GM23338 (cell line): ENCODE measurements at regions not wholly inside any gene's neighbourhood (a gene's known extent, or its start where the extent isn't known, plus 50 kb on each side); places are given as distances from the start of the nearest gene placed in this dataset.

Experiments
- ATAC-seq: fragments of 200-7000 bp; cut with Tn5 transposase; 3 replicates; pipeline ENCODE4 v1.9.1; 2020
- DNase-seq: peaks from one replicate; pipeline ENCODE4 v3.0.0-alpha.2; 2015; ENCODE audit warnings: low spot score
- H2AFZ ChIP-seq: fragments of 200-600 bp; sonication (generic); 2 replicates; pipeline ENCODE4 v1.8.0; 2016; ENCODE audit warnings: antibody characterized with exemption, mild to moderate bottlenecking, moderate library complexity
- H3F3A ChIP-seq: fragments of 200-600 bp; sonication (generic); replicated peaks from 2 replicates; pipeline ENCODE4 v1.8.0; 2017; ENCODE audit warnings: antibody characterized with exemption, mixed run types, low read depth
- H3K27ac ChIP-seq: fragments of 200-600 bp; sonication (generic); 2 replicates; pipeline ENCODE4 v1.6.1; 2016; ENCODE audit warnings: low read depth
- H3K27me3 ChIP-seq: fragments of 200-600 bp; sonication (generic); 2 replicates; pipeline ENCODE4 v1.8.0; 2016; ENCODE audit warnings: mild to moderate bottlenecking, mixed run types, moderate library complexity; ENCODE audit not compliant: insufficient read depth
- H3K36me3 ChIP-seq: fragments of 200-600 bp; sonication (generic); 2 replicates; pipeline ENCODE4 v1.8.0; 2016; ENCODE audit warnings: mild to moderate bottlenecking; ENCODE audit not compliant: insufficient read depth
- H3K4me1 ChIP-seq: fragments of 200-600 bp; sonication (generic); 2 replicates; pipeline ENCODE4 v1.8.0; 2016; ENCODE audit warnings: mild to moderate bottlenecking, moderate library complexity; ENCODE audit not compliant: insufficient read depth
- H3K4me2 ChIP-seq: fragments of 200-600 bp; sonication (generic); 2 replicates; pipeline ENCODE4 v1.7.1; 2017; ENCODE audit warnings: mixed run types
- H3K4me3 ChIP-seq: fragments of 200-600 bp; sonication (generic); 2 replicates; pipeline ENCODE4 v1.6.1; 2016; ENCODE audit warnings: mixed run types
- H3K79me2 ChIP-seq: fragments of 200-600 bp; sonication (generic); replicated peaks from 2 replicates; pipeline ENCODE4 v1.8.0; 2017; ENCODE audit warnings: mild to moderate bottlenecking; ENCODE audit not compliant: insufficient read depth
- H3K9me2 ChIP-seq: fragments of 200-600 bp; sonication (generic); 2 replicates; pipeline ENCODE4 v1.8.0; 2017; ENCODE audit not compliant: insufficient read depth
- H4K20me1 ChIP-seq: fragments of 200-600 bp; sonication (generic); replicated peaks from 2 replicates; pipeline ENCODE4 v1.8.0; 2017; ENCODE audit warnings: mild to moderate bottlenecking; ENCODE audit not compliant: insufficient read depth
- H3K27ac Mint-ChIP-seq: 2 replicates; pipeline ENCODE4 v1.8.0; 2020; ENCODE audit warnings: inconsistent platforms, mild to moderate bottlenecking, moderate library complexity, mixed read lengths
- H3K27me3 Mint-ChIP-seq: 3 replicates; pipeline ENCODE4 v1.8.0; 2022; ENCODE audit warnings: low read depth, mild to moderate bottlenecking, moderate library complexity, mixed read lengths, inconsistent platforms; ENCODE audit not compliant: insufficient read depth, poor library complexity
- H3K36me3 Mint-ChIP-seq: 3 replicates; pipeline ENCODE4 v1.8.0; 2021; ENCODE audit warnings: low read depth, mild to moderate bottlenecking, inconsistent platforms, moderate library complexity, mixed read lengths
- H3K4me1 Mint-ChIP-seq: 3 replicates; pipeline ENCODE4 v1.8.0; 2020; ENCODE audit warnings: mild to moderate bottlenecking, inconsistent platforms, mixed read lengths
- H3K4me3 Mint-ChIP-seq: 3 replicates; pipeline ENCODE4 v1.8.0; 2021; ENCODE audit warnings: moderate library complexity, mild to moderate bottlenecking, inconsistent platforms, mixed read lengths
- H3K9me3 Mint-ChIP-seq: 3 replicates; pipeline ENCODE4 v1.8.0; 2020; ENCODE audit warnings: moderate library complexity, mild to moderate bottlenecking, inconsistent platforms, mixed read lengths
- CREB1 ChIP-seq: fragments of 250-450 bp; sonication (Bioruptor Pico); IDR thresholded peaks from 2 replicates; pipeline ENCODE4 v1.5.0; 2020; ENCODE audit warnings: low read depth, mild to moderate bottlenecking, moderate library complexity
- EZH2 ChIP-seq: fragments of 200-600 bp; sonication (generic); IDR thresholded peaks from one replicate; pipeline ENCODE4 v1.8.0; 2017; ENCODE audit warnings: antibody characterized with exemption, mild to moderate bottlenecking, low read depth; ENCODE audit not compliant: unreplicated experiment
- EZH2phosphoT487 ChIP-seq: fragments of 200-600 bp; sonication (generic); IDR thresholded peaks from one replicate; pipeline ENCODE4 v1.8.1; 2018; ENCODE audit warnings: antibody characterized with exemption; ENCODE audit not compliant: unreplicated experiment
- JUNB ChIP-seq: IDR thresholded peaks from one replicate; pipeline ENCODE4 v1.6.1; 2016; ENCODE audit warnings: antibody characterized with exemption; ENCODE audit not compliant: unreplicated experiment
- POLR2AphosphoS5 ChIP-seq: IDR thresholded peaks from 2 replicates; pipeline ENCODE4 v1.6.1; 2016; ENCODE audit warnings: antibody characterized with exemption, low read depth
- STAT1 ChIP-seq: IDR thresholded peaks from one replicate; pipeline ENCODE4 v1.6.1; 2016; ENCODE audit warnings: antibody characterized with exemption; ENCODE audit not compliant: unreplicated experiment
- ZNF331 ChIP-seq: fragments of 250-450 bp; sonication (Bioruptor Pico); IDR thresholded peaks from 2 replicates; pipeline ENCODE4 v1.5.0; 2020; ENCODE audit warnings: low read depth, mild to moderate bottlenecking, moderate library complexity
- TF ChIP-seq, protein P1 (sequence below), 2 experiments: fragments of 200-600 bp in 1 of 2; sonication (generic) in 1 of 2; conservative IDR thresholded peaks; 2 replicates each; pipeline versions ENCODE4 v1.5.1 to v1.6.1; 2016 to 2017; ENCODE audit warnings: antibody characterized with exemption in 2 of 2, low read depth in 2 of 2, mild to moderate bottlenecking in 2 of 2, moderate library complexity in 1 of 2
- TF ChIP-seq, protein P2 (sequence below): IDR thresholded peaks from 2 replicates; pipeline ENCODE4 v1.6.1; 2016; ENCODE audit warnings: antibody characterized with exemption
- TF ChIP-seq, protein P3 (sequence below): fragments of 250-450 bp; sonication (Bioruptor Pico); IDR thresholded peaks from 2 replicates; pipeline ENCODE4 v1.5.0; 2020; ENCODE audit warnings: mild to moderate bottlenecking, moderate library complexity
- TF ChIP-seq, protein P4 (sequence below): IDR thresholded peaks from one replicate; pipeline ENCODE4 v1.6.1; 2018; ENCODE audit warnings: antibody characterized with exemption; ENCODE audit not compliant: unreplicated experiment

DNA sequence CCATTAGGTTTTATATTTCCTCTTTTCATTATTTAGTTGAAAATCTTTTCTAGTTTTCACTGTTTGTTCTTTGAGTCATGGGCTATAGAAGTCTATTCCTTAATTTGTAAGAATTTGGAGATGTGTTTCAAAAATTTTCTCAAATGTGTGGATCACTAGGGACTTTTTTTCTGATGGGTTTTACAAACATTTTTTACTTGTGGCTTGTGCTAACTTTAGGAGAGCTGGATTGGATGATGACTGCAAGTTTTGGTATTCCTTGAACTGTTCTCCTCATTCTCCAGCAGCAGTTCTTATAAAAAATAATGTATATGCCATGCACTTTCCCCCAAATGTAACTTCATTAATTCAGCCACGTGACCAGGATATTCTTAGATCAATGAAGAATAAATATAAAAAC lies 94.7 kb upstream of the CWC22 start:
- TF ChIP-seq EZH2 (no peak), JUNB (no peak), POLR2AphosphoS5 (no peak), ZNF331 (CRISPR knock-in tag) (no peak), CREB1 (CRISPR knock-in tag) (no peak), STAT1 (no peak), EZH2phosphoT487 (no peak)
- TF ChIP-seq, protein P1, sequence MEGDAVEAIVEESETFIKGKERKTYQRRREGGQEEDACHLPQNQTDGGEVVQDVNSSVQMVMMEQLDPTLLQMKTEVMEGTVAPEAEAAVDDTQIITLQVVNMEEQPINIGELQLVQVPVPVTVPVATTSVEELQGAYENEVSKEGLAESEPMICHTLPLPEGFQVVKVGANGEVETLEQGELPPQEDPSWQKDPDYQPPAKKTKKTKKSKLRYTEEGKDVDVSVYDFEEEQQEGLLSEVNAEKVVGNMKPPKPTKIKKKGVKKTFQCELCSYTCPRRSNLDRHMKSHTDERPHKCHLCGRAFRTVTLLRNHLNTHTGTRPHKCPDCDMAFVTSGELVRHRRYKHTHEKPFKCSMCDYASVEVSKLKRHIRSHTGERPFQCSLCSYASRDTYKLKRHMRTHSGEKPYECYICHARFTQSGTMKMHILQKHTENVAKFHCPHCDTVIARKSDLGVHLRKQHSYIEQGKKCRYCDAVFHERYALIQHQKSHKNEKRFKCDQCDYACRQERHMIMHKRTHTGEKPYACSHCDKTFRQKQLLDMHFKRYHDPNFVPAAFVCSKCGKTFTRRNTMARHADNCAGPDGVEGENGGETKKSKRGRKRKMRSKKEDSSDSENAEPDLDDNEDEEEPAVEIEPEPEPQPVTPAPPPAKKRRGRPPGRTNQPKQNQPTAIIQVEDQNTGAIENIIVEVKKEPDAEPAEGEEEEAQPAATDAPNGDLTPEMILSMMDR (conservative IDR thresholded peaks at IDR 0.05; ENCODE audit: low read depth in 2 of 2) = no peak
- TF ChIP-seq, protein P2, sequence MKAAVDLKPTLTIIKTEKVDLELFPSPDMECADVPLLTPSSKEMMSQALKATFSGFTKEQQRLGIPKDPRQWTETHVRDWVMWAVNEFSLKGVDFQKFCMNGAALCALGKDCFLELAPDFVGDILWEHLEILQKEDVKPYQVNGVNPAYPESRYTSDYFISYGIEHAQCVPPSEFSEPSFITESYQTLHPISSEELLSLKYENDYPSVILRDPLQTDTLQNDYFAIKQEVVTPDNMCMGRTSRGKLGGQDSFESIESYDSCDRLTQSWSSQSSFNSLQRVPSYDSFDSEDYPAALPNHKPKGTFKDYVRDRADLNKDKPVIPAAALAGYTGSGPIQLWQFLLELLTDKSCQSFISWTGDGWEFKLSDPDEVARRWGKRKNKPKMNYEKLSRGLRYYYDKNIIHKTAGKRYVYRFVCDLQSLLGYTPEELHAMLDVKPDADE = no peak
- TF ChIP-seq, protein P3, sequence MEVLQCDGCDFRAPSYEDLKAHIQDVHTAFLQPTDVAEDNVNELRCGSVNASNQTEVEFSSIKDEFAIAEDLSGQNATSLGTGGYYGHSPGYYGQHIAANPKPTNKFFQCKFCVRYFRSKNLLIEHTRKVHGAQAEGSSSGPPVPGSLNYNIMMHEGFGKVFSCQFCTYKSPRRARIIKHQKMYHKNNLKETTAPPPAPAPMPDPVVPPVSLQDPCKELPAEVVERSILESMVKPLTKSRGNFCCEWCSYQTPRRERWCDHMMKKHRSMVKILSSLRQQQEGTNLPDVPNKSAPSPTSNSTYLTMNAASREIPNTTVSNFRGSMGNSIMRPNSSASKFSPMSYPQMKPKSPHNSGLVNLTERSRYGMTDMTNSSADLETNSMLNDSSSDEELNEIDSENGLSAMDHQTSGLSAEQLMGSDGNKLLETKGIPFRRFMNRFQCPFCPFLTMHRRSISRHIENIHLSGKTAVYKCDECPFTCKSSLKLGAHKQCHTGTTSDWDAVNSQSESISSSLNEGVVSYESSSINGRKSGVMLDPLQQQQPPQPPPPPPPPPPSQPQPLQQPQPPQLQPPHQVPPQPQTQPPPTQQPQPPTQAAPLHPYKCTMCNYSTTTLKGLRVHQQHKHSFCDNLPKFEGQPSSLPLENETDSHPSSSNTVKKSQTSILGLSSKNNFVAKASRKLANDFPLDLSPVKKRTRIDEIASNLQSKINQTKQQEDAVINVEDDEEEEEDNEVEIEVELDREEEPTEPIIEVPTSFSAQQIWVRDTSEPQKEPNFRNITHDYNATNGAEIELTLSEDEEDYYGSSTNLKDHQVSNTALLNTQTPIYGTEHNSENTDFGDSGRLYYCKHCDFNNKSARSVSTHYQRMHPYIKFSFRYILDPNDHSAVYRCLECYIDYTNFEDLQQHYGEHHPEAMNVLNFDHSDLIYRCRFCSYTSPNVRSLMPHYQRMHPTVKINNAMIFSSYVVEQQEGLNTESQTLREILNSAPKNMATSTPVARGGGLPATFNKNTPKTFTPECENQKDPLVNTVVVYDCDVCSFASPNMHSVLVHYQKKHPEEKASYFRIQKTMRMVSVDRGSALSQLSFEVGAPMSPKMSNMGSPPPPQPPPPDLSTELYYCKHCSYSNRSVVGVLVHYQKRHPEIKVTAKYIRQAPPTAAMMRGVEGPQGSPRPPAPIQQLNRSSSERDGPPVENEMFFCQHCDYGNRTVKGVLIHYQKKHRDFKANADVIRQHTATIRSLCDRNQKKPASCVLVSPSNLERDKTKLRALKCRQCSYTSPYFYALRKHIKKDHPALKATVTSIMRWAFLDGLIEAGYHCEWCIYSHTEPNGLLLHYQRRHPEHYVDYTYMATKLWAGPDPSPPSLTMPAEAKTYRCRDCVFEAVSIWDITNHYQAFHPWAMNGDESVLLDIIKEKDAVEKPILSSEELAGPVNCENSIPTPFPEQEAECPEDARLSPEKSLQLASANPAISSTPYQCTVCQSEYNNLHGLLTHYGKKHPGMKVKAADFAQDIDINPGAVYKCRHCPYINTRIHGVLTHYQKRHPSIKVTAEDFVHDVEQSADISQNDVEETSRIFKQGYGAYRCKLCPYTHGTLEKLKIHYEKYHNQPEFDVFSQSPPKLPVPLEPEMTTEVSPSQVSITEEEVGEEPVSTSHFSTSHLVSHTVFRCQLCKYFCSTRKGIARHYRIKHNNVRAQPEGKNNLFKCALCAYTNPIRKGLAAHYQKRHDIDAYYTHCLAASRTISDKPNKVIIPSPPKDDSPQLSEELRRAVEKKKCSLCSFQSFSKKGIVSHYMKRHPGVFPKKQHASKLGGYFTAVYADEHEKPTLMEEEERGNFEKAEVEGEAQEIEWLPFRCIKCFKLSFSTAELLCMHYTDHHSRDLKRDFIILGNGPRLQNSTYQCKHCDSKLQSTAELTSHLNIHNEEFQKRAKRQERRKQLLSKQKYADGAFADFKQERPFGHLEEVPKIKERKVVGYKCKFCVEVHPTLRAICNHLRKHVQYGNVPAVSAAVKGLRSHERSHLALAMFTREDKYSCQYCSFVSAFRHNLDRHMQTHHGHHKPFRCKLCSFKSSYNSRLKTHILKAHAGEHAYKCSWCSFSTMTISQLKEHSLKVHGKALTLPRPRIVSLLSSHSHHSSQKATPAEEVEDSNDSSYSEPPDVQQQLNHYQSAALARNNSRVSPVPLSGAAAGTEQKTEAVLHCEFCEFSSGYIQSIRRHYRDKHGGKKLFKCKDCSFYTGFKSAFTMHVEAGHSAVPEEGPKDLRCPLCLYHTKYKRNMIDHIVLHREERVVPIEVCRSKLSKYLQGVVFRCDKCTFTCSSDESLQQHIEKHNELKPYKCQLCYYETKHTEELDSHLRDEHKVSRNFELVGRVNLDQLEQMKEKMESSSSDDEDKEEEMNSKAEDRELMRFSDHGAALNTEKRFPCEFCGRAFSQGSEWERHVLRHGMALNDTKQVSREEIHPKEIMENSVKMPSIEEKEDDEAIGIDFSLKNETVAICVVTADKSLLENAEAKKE (CRISPR knock-in tag) = no peak
- TF ChIP-seq, protein P4, sequence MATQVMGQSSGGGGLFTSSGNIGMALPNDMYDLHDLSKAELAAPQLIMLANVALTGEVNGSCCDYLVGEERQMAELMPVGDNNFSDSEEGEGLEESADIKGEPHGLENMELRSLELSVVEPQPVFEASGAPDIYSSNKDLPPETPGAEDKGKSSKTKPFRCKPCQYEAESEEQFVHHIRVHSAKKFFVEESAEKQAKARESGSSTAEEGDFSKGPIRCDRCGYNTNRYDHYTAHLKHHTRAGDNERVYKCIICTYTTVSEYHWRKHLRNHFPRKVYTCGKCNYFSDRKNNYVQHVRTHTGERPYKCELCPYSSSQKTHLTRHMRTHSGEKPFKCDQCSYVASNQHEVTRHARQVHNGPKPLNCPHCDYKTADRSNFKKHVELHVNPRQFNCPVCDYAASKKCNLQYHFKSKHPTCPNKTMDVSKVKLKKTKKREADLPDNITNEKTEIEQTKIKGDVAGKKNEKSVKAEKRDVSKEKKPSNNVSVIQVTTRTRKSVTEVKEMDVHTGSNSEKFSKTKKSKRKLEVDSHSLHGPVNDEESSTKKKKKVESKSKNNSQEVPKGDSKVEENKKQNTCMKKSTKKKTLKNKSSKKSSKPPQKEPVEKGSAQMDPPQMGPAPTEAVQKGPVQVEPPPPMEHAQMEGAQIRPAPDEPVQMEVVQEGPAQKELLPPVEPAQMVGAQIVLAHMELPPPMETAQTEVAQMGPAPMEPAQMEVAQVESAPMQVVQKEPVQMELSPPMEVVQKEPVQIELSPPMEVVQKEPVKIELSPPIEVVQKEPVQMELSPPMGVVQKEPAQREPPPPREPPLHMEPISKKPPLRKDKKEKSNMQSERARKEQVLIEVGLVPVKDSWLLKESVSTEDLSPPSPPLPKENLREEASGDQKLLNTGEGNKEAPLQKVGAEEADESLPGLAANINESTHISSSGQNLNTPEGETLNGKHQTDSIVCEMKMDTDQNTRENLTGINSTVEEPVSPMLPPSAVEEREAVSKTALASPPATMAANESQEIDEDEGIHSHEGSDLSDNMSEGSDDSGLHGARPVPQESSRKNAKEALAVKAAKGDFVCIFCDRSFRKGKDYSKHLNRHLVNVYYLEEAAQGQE = no peak
- no peak overlapping the region for H3K4me3 ChIP-seq
- H3K27me3 ChIP-seq = no peaks in the 10 kb centered on the region
- H2AFZ ChIP-seq = no peak overlapping the region
- Mint-ChIP-seq H3K36me3 (no peaks in the 10 kb centered on the region), H3K9me3 (no peaks in the 10 kb centered on the region), H3K4me1 (no peaks in the 10 kb centered on the region), H3K27me3 (no peaks in the 10 kb centered on the region), H3K27ac (no peak overlapping the region), H3K4me3 (no peak overlapping the region)
- H3F3A ChIP-seq = no peaks in the 10 kb centered on the region
- no peak overlapping the region for H3K4me2 ChIP-seq
- no peak for DNase-seq
- no peaks in the 10 kb centered on the region for H3K36me3 ChIP-seq
- no peak overlapping the region for H3K27ac ChIP-seq
- no peaks in the 10 kb centered on the region for H4K20me1 ChIP-seq
- H3K9me2 ChIP-seq = no peaks in the 10 kb centered on the region
- no peaks in the 10 kb centered on the region for H3K4me1 ChIP-seq
- no peaks in the 10 kb centered on the region for H3K79me2 ChIP-seq
- no peak for ATAC-seq
